Panc1 (cell line): ENCODE measurements at regions not wholly inside any gene's neighbourhood (a gene's known extent, or its start where the extent isn't known, plus 50 kb on each side); places are given as distances from the start of the nearest gene placed in this dataset.
"Not testable (repeated sequence)": the region's sequence is repeated elsewhere in the genome, so short reads cannot be mapped to it uniquely, and the experiment has no call there.

ENCODE experiments used
- ATAC-seq: fragments of 200-7000 bp; cut with Tn5 transposase; 2 replicates; pipeline ENCODE4 v1.9.1; 2020; ENCODE audit warnings: mild to moderate bottlenecking, moderate library complexity
- BruUV-seq: library from RNA; stranded (reverse); fragments of 400-500 nt; replicated peaks from 2 replicates; lab custom pipeline; 2021; lab: Mats Ljungman, UMichigan
- CTCF ChIA-PET: fragments of 300-600 bp; sonication (Branson Sonifier 250); formaldehyde crosslinking; loops from one replicate; lab custom pipeline; 2022; ENCODE audit warnings: antibody characterized with exemption; lab: Charles Lee
- POLR2A ChIA-PET: fragments of 300-600 bp; sonication (Branson Sonifier 250); formaldehyde crosslinking; loops from one replicate; lab custom pipeline; 2022; ENCODE audit warnings: antibody characterized with exemption; lab: Charles Lee
- DNase-seq: peaks from one replicate; pipeline ENCODE4 v3.0.0-alpha.2; 2010; ENCODE audit warnings: low read depth, low spot score
- H3K27ac ChIP-seq: 2 replicates; pipeline ENCODE4 v1.5.1; 2011; ENCODE audit warnings: mild to moderate bottlenecking, low read length, inconsistent platforms
- H3K27me3 ChIP-seq: fragments of 200-500 bp; sonication (Bioruptor generic); 2 replicates; pipeline ENCODE4 v1.6.0; 2014; ENCODE audit warnings: low read length, inconsistent platforms; ENCODE audit not compliant: control insufficient read depth, insufficient read depth
- H3K36me3 ChIP-seq: fragments of 200-500 bp; sonication (Bioruptor generic); 2 replicates; pipeline ENCODE4 v1.5.1; 2014; ENCODE audit warnings: inconsistent platforms, mild to moderate bottlenecking, low read length, moderate library complexity; ENCODE audit not compliant: control insufficient read depth, insufficient read depth
- H3K4me1 ChIP-seq: 2 replicates; pipeline ENCODE4 v1.5.1; 2011; ENCODE audit warnings: inconsistent platforms, mild to moderate bottlenecking, low read length, moderate library complexity; ENCODE audit not compliant: control insufficient read depth, insufficient read depth
- H3K4me3 ChIP-seq, 2 experiments: 2 replicates each; pipeline ENCODE4 v1.5.1; 2011 to 2012; ENCODE audit warnings: low read depth in 2 of 2, low read length in 2 of 2, mild to moderate bottlenecking in 2 of 2, inconsistent platforms in 1 of 2, moderate library complexity in 1 of 2
- H3K9me3 ChIP-seq: fragments of 200-500 bp; sonication (Bioruptor generic); 2 replicates; pipeline ENCODE4 v1.5.1; 2014; ENCODE audit warnings: low read depth, mild to moderate bottlenecking, inconsistent platforms, low read length, moderate library complexity; ENCODE audit not compliant: control insufficient read depth, insufficient read depth
- CTCF ChIP-seq: fragments of 450-650 bp; IDR thresholded peaks from 2 replicates; pipeline ENCODE4 v1.5.1; 2017; ENCODE audit warnings: mild to moderate bottlenecking
- POLR2AphosphoS5 ChIP-seq: IDR thresholded peaks from 2 replicates; pipeline ENCODE4 v1.6.1; 2012; ENCODE audit warnings: mild to moderate bottlenecking, low read depth, low read length, moderate library complexity
- REST ChIP-seq, 2 experiments: IDR thresholded peaks; 2 replicates each; pipeline ENCODE4 v1.6.1; 2011 to 2012; ENCODE audit warnings: low read depth in 2 of 2, control low read depth in 1 of 2, low read length in 1 of 2, mild to moderate bottlenecking in 1 of 2, moderate library complexity in 1 of 2; ENCODE audit not compliant: insufficient read depth in 1 of 2
- SIN3A ChIP-seq: IDR thresholded peaks from 2 replicates; pipeline ENCODE4 v1.6.1; 2012; ENCODE audit warnings: low read depth, mild to moderate bottlenecking, low read length, moderate library complexity, borderline replicate concordance; ENCODE audit not compliant: insufficient read depth
- TCF7L2 ChIP-seq: IDR thresholded peaks from 2 replicates; pipeline ENCODE4 v1.6.1; 2011; ENCODE audit warnings: mild to moderate bottlenecking, low read depth, low read length, inconsistent platforms
- in situ Hi-C: cut with HindIII; loops from 2 replicates; pipeline ENCODE4 v1.10.0; 2016; ENCODE audit warnings: low sequenced_read_pairs, low pct_unique_long_range_greater_than_20kb
- intact Hi-C: fragments of 100-400 bp; cut with micrococcal nuclease; formaldehyde crosslinking; loops from one replicate; pipeline ENCODE4 v1.10.0; 2022; ENCODE audit not compliant: unreplicated experiment

- in situ Hi-C loops: no loop called here
- no peak for ATAC-seq
- intact Hi-C loops: no loop called here
- POLR2A ChIA-PET: no interaction called here
- no peaks in the 10 kb centered on the region for H3K4me1 ChIP-seq
- CTCF ChIA-PET: no interaction called here
- H3K36me3 ChIP-seq: no peaks in the 10 kb centered on the region
- H3K4me3 ChIP-seq: no peak overlapping the region
- TF ChIP-seq POLR2AphosphoS5 (no peak), SIN3A (no peak), TCF7L2 (no peak)
- no peaks in the 10 kb centered on the region for H3K27me3 ChIP-seq
- BruUV-seq: no TSS peak
- DNase-seq: no peak
- no peak overlapping the region for H3K27ac ChIP-seq
- H3K9me3 ChIP-seq: no peaks in the 10 kb centered on the region
Observed at GRCh38 chr13:89214185-89214584, 1543.0 kb downstream of the SLITRK5 start.

GRCh38 chr13:89215319-89215718 is 1544.1 kb downstream of the SLITRK5 start:
- H3K9me3 ChIP-seq, DNase-seq, BruUV-seq, ATAC-seq, H3K27me3 ChIP-seq, H3K36me3 ChIP-seq, H3K4me3 ChIP-seq, intact Hi-C loops, POLR2A ChIA-PET, H3K4me1 ChIP-seq, CTCF ChIA-PET, H3K27ac ChIP-seq, in situ Hi-C loops: not testable (repeated sequence)

- 0 out of 2 replicates have a peak, but pooled peaks cover 4% of the 10 kb centered on the region for H3K9me3 ChIP-seq
- intact Hi-C loops (no loop called here), in situ Hi-C loops (no loop called here)
- TF ChIP-seq TCF7L2 (no peak), SIN3A (no peak), POLR2AphosphoS5 (no peak), CTCF (no peak), REST (IDR thresholded peaks at IDR 0.05; ENCODE audit: insufficient read depth in 1 of 2, low read depth in 2 of 2, low read length in 1 of 2) (no peak)
- ChIA-PET POLR2A (no interaction called here), CTCF (no interaction called here)
- DNase-seq: no peak
- no peaks in the 10 kb centered on the region for H3K4me1 ChIP-seq
- no peak overlapping the region for H3K27ac ChIP-seq
- H3K27me3 ChIP-seq: no peaks in the 10 kb centered on the region
- H3K36me3 ChIP-seq: no peaks in the 10 kb centered on the region
- ATAC-seq: no peak
- BruUV-seq: no TSS peak
- no peak overlapping the region for H3K4me3 ChIP-seq
Observed at GRCh38 chr13:89217813-89218212, 1546.6 kb downstream of the SLITRK5 start.
